ENCODE measurements at regions not wholly inside any gene's neighbourhood (a gene's known extent, or its start where the extent isn't known, plus 50 kb on each side); places are given as distances from the start of the nearest gene placed in this dataset.

- Histone ChIP-seq H3K27me3 (ENCODE audit: control insufficient read depth, insufficient read depth, low read length) (no peaks in the 10 kb centered on the region), H3K9ac (ENCODE audit: low read length) (no peak overlapping the region), H3K9me3 (ENCODE audit: control insufficient read depth, insufficient read depth, low read depth, low read length) (no peaks in the 10 kb centered on the region), H3K27ac (ENCODE audit: low read depth, low read length) (no peak overlapping the region), H3K4me1 (ENCODE audit: control insufficient read depth, insufficient read depth, low read length) (peaks cover 8% of the 10 kb centered on the region; the same call in 1 of the 2 replicates), H3K36me3 (ENCODE audit: control insufficient read depth, insufficient read depth, low read length) (no peaks in the 10 kb centered on the region), H3K4me3 (ENCODE audit: low read depth, low read length) (no peak overlapping the region)
Measured at GRCh38 chr5:164354139-164354751, 848.8 kb downstream of the MAT2B start.

GRCh38 chr5:164355267-164355830 is 849.9 kb downstream of the MAT2B start:
- no peaks in the 10 kb centered on the region for H3K9me3 ChIP-seq (ENCODE audit: control insufficient read depth, insufficient read depth, low read depth, low read length)
- H3K27ac ChIP-seq (ENCODE audit: low read depth, low read length): no peak overlapping the region
- H3K36me3 ChIP-seq (ENCODE audit: control insufficient read depth, insufficient read depth, low read length): no peaks in the 10 kb centered on the region
- peaks cover 8% of the 10 kb centered on the region; the same call in 1 of the 2 replicates for H3K4me1 ChIP-seq (ENCODE audit: control insufficient read depth, insufficient read depth, low read length)
- no peak overlapping the region for H3K4me3 ChIP-seq (ENCODE audit: low read depth, low read length)
- no peaks in the 10 kb centered on the region for H3K27me3 ChIP-seq (ENCODE audit: control insufficient read depth, insufficient read depth, low read length)
- H3K9ac ChIP-seq (ENCODE audit: low read length): no peak overlapping the region

- no peak overlapping the region for H3K27ac ChIP-seq (ENCODE audit: low read depth, low read length)
- no peak overlapping the region for H3K9ac ChIP-seq (ENCODE audit: low read length)
- peaks cover 8% of the 10 kb centered on the region; the same call in 1 of the 2 replicates for H3K4me1 ChIP-seq (ENCODE audit: control insufficient read depth, insufficient read depth, low read length)
- H3K4me3 ChIP-seq (ENCODE audit: low read depth, low read length): no peak overlapping the region
- no peaks in the 10 kb centered on the region for H3K9me3 ChIP-seq (ENCODE audit: control insufficient read depth, insufficient read depth, low read depth, low read length)
- no peaks in the 10 kb centered on the region for H3K36me3 ChIP-seq (ENCODE audit: control insufficient read depth, insufficient read depth, low read length)
- H3K27me3 ChIP-seq (ENCODE audit: control insufficient read depth, insufficient read depth, low read length): no peaks in the 10 kb centered on the region
Measured at GRCh38 chr5:164356790-164357189, 851.4 kb downstream of the MAT2B start.

- H3K9me3 ChIP-seq (ENCODE audit: control insufficient read depth, insufficient read depth, low read depth, low read length): no peaks in the 10 kb centered on the region
- H3K4me3 ChIP-seq (ENCODE audit: low read depth, low read length): no peak overlapping the region
- H3K36me3 ChIP-seq (ENCODE audit: control insufficient read depth, insufficient read depth, low read length): no peaks in the 10 kb centered on the region
- H3K27me3 ChIP-seq (ENCODE audit: control insufficient read depth, insufficient read depth, low read length): no peaks in the 10 kb centered on the region
- peaks cover 7% of the 10 kb centered on the region; the same call in 1 of the 2 replicates for H3K4me1 ChIP-seq (ENCODE audit: control insufficient read depth, insufficient read depth, low read length)
- no peak overlapping the region for H3K27ac ChIP-seq (ENCODE audit: low read depth, low read length)
- no peak overlapping the region for H3K9ac ChIP-seq (ENCODE audit: low read length)
Measured at GRCh38 chr5:164357395-164358033, 852.1 kb downstream of the MAT2B start.

DNA sequence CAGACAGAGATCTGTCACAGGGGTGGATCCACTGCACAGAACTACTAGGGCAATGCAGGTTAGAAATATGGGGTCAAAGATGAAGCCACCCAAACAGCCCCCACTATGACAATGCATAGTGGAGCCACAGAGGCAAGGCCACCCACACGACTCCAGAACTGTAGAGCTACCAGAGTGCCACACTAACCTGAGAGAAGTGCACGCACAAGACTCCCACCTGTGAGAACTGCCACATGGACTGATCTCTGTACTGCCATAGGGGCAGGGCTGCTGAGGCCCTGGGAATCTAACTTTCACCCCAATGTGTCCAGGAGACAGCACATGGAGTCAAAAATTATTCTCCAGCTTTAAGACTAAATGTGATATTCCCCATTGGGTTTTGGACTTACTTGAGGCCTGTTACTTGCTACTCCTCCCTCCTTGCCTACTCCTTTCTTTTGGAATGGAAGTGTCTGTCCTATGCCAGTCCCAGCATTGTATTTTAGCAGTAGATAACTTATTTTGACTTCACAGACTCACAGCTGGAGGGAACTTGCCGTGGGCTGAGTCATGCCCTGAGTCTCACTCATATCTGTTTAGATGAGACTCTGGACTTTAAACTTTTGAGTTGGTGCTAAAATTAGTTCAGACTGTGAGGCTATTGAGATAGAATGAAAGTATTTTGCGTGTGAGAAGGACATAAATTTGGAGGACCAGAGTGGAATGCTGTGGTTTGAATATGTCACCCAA is 853.3 kb downstream of the MAT2B start:
- Histone ChIP-seq H3K4me1 (ENCODE audit: control insufficient read depth, insufficient read depth, low read length) (no peaks in the 10 kb centered on the region), H3K27me3 (ENCODE audit: control insufficient read depth, insufficient read depth, low read length) (no peaks in the 10 kb centered on the region), H3K9ac (ENCODE audit: low read length) (no peak overlapping the region), H3K9me3 (ENCODE audit: control insufficient read depth, insufficient read depth, low read depth, low read length) (no peaks in the 10 kb centered on the region), H3K36me3 (ENCODE audit: control insufficient read depth, insufficient read depth, low read length) (no peaks in the 10 kb centered on the region), H3K27ac (ENCODE audit: low read depth, low read length) (no peak overlapping the region), H3K4me3 (ENCODE audit: low read depth, low read length) (no peak overlapping the region)

GRCh38 chr5:164359260-164360255 is 854.1 kb downstream of the MAT2B start:
- Histone ChIP-seq H3K9ac (ENCODE audit: low read length) (no peak overlapping the region), H3K4me3 (ENCODE audit: low read depth, low read length) (no peak overlapping the region)

DNA sequence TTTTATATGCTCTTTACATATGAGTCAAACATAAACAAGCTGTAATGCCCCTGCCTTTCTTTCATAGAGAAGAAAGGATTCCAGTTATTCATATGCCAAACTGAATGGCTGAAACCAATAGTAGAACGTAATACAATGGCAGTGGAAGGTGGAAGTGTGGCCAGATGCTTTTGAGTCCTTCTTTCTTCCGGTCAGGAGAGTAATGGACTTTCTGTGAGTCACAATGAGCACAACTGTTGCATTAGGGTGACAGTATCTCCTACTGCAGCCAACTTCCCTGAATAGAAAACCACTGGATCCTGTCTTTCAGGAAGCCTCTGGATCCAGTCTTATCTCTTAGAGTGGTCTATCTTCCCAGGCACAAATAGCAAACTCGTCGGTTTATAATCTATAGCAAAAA is 855.2 kb downstream of the MAT2B start:
- H3K9me3 ChIP-seq (ENCODE audit: control insufficient read depth, insufficient read depth, low read depth, low read length): no peaks in the 10 kb centered on the region
- no peaks in the 10 kb centered on the region for H3K27me3 ChIP-seq (ENCODE audit: control insufficient read depth, insufficient read depth, low read length)
- no peak overlapping the region for H3K27ac ChIP-seq (ENCODE audit: low read depth, low read length)

More at GRCh38 chr5:164359260-164360255, 854.1 kb downstream of the MAT2B start:
- no peaks in the 10 kb centered on the region for H3K36me3 ChIP-seq (ENCODE audit: control insufficient read depth, insufficient read depth, low read length)
- no peak overlapping the region for H3K27ac ChIP-seq (ENCODE audit: low read depth, low read length)
- H3K27me3 ChIP-seq (ENCODE audit: control insufficient read depth, insufficient read depth, low read length): no peaks in the 10 kb centered on the region
- H3K4me1 ChIP-seq (ENCODE audit: control insufficient read depth, insufficient read depth, low read length): no peaks in the 10 kb centered on the region
- no peaks in the 10 kb centered on the region for H3K9me3 ChIP-seq (ENCODE audit: control insufficient read depth, insufficient read depth, low read depth, low read length)

DNA sequence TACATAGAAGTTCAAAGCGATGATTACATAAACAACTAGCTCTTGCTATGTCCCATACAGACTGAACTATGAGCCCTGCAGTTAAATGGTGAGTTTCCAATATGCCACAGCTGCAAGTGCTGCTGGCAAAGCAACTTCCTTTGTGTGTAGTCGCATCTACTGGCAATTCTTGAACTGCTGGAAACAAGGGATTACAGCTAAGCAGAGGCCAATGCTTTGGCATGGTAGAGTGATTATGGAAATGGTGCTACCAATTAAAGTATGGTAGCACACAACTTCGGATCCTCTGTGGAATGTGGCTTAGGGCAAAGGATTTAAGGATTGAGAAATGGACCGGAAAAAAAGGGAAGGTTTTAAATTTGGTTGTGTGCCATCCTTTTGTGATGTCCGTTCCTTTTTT is 856.6 kb downstream of the MAT2B start:
- Histone ChIP-seq H3K9me3 (ENCODE audit: control insufficient read depth, insufficient read depth, low read depth, low read length) (no peaks in the 10 kb centered on the region), H3K27me3 (ENCODE audit: control insufficient read depth, insufficient read depth, low read length) (no peaks in the 10 kb centered on the region), H3K36me3 (ENCODE audit: control insufficient read depth, insufficient read depth, low read length) (no peaks in the 10 kb centered on the region), H3K4me1 (ENCODE audit: control insufficient read depth, insufficient read depth, low read length) (no peaks in the 10 kb centered on the region), H3K27ac (ENCODE audit: low read depth, low read length) (no peak overlapping the region), H3K4me3 (ENCODE audit: low read depth, low read length) (no peak overlapping the region), H3K9ac (ENCODE audit: low read length) (no peak overlapping the region)

More for the DNA sequence above, 855.2 kb downstream of the MAT2B start:
- Histone ChIP-seq H3K4me1 (ENCODE audit: control insufficient read depth, insufficient read depth, low read length) (no peaks in the 10 kb centered on the region), H3K36me3 (ENCODE audit: control insufficient read depth, insufficient read depth, low read length) (no peaks in the 10 kb centered on the region), H3K4me3 (ENCODE audit: low read depth, low read length) (no peak overlapping the region), H3K9ac (ENCODE audit: low read length) (no peak overlapping the region)

- no peak overlapping the region for H3K4me3 ChIP-seq (ENCODE audit: low read depth, low read length)
- no peaks in the 10 kb centered on the region for H3K9me3 ChIP-seq (ENCODE audit: control insufficient read depth, insufficient read depth, low read depth, low read length)
- no peak overlapping the region for H3K9ac ChIP-seq (ENCODE audit: low read length)
- no peaks in the 10 kb centered on the region for H3K27me3 ChIP-seq (ENCODE audit: control insufficient read depth, insufficient read depth, low read length)
- H3K36me3 ChIP-seq (ENCODE audit: control insufficient read depth, insufficient read depth, low read length): no peaks in the 10 kb centered on the region
- H3K27ac ChIP-seq (ENCODE audit: low read depth, low read length): no peak overlapping the region
- no peaks in the 10 kb centered on the region for H3K4me1 ChIP-seq (ENCODE audit: control insufficient read depth, insufficient read depth, low read length)
Measured at GRCh38 chr5:164362835-164363234, 857.4 kb downstream of the MAT2B start.
